Hepatocyte (in vitro differentiated cells): ENCODE measurements at regions not wholly inside any gene's neighbourhood (a gene's known extent, or its start where the extent isn't known, plus 50 kb on each side); places are given as distances from the start of the nearest gene placed in this dataset.

ENCODE experiments used
- DNase-seq: peaks from one replicate; pipeline ENCODE4 v3.0.0-alpha.2; 2016; ENCODE audit warnings: low spot score
- H2AFZ ChIP-seq: fragments of 200-600 bp; sonication (generic); 2 replicates; pipeline ENCODE4 v1.6.0; 2016; ENCODE audit warnings: antibody characterized with exemption, mild to moderate bottlenecking
- H3K27ac ChIP-seq: fragments of 200-600 bp; sonication (generic); 2 replicates; pipeline ENCODE4 v1.5.1; 2016; ENCODE audit warnings: mild to moderate bottlenecking
- H3K27me3 ChIP-seq: fragments of 200-600 bp; sonication (generic); 2 replicates; pipeline ENCODE4 v1.6.1; 2016
- H3K36me3 ChIP-seq: fragments of 200-600 bp; sonication (generic); replicated peaks from 2 replicates; pipeline ENCODE4 v1.5.1; 2016; ENCODE audit warnings: low read depth; ENCODE audit not compliant: insufficient read depth
- H3K4me1 ChIP-seq: fragments of 200-600 bp; sonication (generic); 2 replicates; pipeline ENCODE4 v1.5.1; 2016; ENCODE audit warnings: mild to moderate bottlenecking, moderate library complexity; ENCODE audit not compliant: insufficient read depth
- H3K4me2 ChIP-seq: fragments of 200-600 bp; sonication (generic); 2 replicates; pipeline ENCODE4 v1.6.0; 2016
- H3K4me3 ChIP-seq: fragments of 200-600 bp; sonication (generic); 2 replicates; pipeline ENCODE4 v1.5.1; 2016; ENCODE audit warnings: mild to moderate bottlenecking
- H3K79me2 ChIP-seq: fragments of 200-600 bp; sonication (generic); 2 replicates; pipeline ENCODE4 v1.6.0; 2017; ENCODE audit warnings: mild to moderate bottlenecking
- H3K9me2 ChIP-seq: fragments of 200-600 bp; sonication (generic); replicated peaks from 2 replicates; pipeline ENCODE4 v1.6.0; 2017; ENCODE audit warnings: mild to moderate bottlenecking; ENCODE audit not compliant: insufficient read depth
- H3K9me3 ChIP-seq: fragments of 200-600 bp; sonication (generic); 2 replicates; pipeline ENCODE4 v1.5.1; 2016; ENCODE audit warnings: low read depth, mild to moderate bottlenecking
- H4K20me1 ChIP-seq: fragments of 200-600 bp; sonication (generic); 2 replicates; pipeline ENCODE4 v1.6.0; 2016; ENCODE audit warnings: mild to moderate bottlenecking; ENCODE audit not compliant: insufficient read depth, poor library complexity, severe bottlenecking
- EZH2 ChIP-seq: fragments of 200-600 bp; sonication (generic); IDR thresholded peaks from 2 replicates; pipeline ENCODE4 v1.6.1; 2016; ENCODE audit warnings: antibody characterized with exemption, mild to moderate bottlenecking, borderline replicate concordance
- EZH2phosphoT487 ChIP-seq: fragments of 200-600 bp; sonication (generic); IDR thresholded peaks from one replicate; pipeline ENCODE4 v1.6.1; 2018; ENCODE audit warnings: antibody characterized with exemption, mild to moderate bottlenecking, low read depth, moderate library complexity; ENCODE audit not compliant: unreplicated experiment, severe bottlenecking
- WGBS: methylation state at CpG from one replicate; pipeline ENCODE4 v1.1.6; 2016; ENCODE audit warnings: low lambda C conversion rate; ENCODE audit errors: missing lambda C conversion rate; 5-methylcytosine and 5-hydroxymethylcytosine counted together
- TF ChIP-seq, protein P1 (sequence below): fragments of 200-600 bp; sonication (generic); IDR thresholded peaks from 2 replicates; pipeline ENCODE4 v1.5.1; 2016; ENCODE audit warnings: antibody characterized with exemption, mild to moderate bottlenecking; ENCODE audit not compliant: poor library complexity

DNA sequence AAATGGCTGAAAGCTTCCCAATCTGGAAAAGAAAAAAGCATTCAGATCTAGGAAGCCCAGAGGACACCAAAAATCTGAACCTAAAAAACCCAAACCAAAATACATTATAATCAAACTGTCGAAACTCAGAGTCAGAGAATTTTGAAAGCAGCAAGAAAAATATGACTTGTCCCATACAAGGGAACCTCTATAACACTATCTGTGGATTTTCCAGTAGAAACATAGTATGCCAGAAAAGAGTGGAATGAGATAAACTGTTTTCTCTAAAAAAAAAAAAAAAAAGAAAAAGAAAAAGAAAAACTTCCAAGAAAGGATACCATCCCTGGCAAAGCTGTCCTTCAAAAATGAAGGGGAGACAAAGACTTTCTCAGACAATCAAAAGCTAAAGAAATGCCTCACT lies 179.0 kb downstream of the POM121L12 start:
- Histone ChIP-seq H3K9me2 (no peaks in the 10 kb centered on the region), H4K20me1 (no peaks in the 10 kb centered on the region), H3K4me1 (peaks cover 6% of the 10 kb centered on the region), H2AFZ (no peak overlapping the region), H3K4me2 (no peak overlapping the region), H3K27ac (no peak overlapping the region), H3K36me3 (no peaks in the 10 kb centered on the region), H3K79me2 (no peaks in the 10 kb centered on the region), H3K9me3 (peaks cover 3% of the 10 kb centered on the region), H3K4me3 (no peak overlapping the region), H3K27me3 (peaks cover 5% of the 10 kb centered on the region)
- no peak for DNase-seq
- WGBS = 87% methylated on average over 1 of the region's 1 CpG
- TF ChIP-seq, protein P1, sequence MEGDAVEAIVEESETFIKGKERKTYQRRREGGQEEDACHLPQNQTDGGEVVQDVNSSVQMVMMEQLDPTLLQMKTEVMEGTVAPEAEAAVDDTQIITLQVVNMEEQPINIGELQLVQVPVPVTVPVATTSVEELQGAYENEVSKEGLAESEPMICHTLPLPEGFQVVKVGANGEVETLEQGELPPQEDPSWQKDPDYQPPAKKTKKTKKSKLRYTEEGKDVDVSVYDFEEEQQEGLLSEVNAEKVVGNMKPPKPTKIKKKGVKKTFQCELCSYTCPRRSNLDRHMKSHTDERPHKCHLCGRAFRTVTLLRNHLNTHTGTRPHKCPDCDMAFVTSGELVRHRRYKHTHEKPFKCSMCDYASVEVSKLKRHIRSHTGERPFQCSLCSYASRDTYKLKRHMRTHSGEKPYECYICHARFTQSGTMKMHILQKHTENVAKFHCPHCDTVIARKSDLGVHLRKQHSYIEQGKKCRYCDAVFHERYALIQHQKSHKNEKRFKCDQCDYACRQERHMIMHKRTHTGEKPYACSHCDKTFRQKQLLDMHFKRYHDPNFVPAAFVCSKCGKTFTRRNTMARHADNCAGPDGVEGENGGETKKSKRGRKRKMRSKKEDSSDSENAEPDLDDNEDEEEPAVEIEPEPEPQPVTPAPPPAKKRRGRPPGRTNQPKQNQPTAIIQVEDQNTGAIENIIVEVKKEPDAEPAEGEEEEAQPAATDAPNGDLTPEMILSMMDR = no peak
- no peak for TF ChIP-seq EZH2phosphoT487
- no peak for TF ChIP-seq EZH2

DNA sequence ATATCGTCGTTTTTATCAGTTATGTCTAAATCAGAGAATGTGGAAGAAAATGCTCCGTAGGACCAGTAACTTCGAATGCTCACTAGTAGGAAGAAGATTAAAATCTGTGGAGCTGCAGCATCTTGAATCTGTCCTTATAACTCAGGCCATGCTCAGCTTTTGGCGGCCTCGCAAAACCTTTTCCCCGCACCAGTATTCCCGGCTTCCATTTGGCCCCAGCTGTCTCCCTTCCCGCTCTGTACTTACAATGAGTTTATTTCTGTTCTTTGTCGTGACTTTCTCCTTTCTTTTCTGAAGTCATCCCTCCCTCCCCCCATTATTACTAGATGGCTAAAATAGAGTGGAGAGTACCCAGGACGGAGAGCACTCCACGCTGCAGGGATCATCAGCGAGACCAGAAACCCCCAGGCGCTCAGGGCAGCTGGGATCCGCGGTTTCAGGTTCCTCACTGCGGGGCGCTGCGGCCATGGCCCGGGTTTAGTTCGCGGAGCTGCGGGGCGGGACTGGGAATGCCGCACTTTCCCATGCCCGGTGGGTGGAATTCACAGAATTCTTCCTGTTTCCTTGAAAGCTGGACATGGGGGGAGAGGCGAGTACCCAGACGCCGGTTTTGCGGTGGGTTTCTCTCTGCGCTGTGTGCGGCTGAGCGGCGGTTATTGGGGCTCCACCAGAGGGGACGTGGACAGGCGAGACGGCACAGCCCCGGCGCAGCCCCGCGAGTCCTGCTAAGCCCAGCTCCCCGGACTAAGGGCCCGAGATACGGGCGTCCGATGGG lies 183.5 kb downstream of the POM121L12 start:
- Histone ChIP-seq H3K27me3 (peaks cover 15% of the 10 kb centered on the region), H3K4me2 (peak overlapping the region; percentile 94), H3K4me1 (peaks cover 6% of the 10 kb centered on the region), H3K4me3 (peak overlapping the region; percentile 87), H3K9me2 (no peaks in the 10 kb centered on the region), H3K27ac (no peak overlapping the region), H3K79me2 (no peaks in the 10 kb centered on the region), H2AFZ (peak overlapping the region; percentile 90), H4K20me1 (no peaks in the 10 kb centered on the region), H3K36me3 (no peaks in the 10 kb centered on the region), H3K9me3 (no peaks in the 10 kb centered on the region)
- TF ChIP-seq EZH2 = peak; percentile 33
- TF ChIP-seq, protein P1 = no peak
- WGBS = 9% methylated on average over 43 of the region's 46 CpGs
- peak; percentile 34 for DNase-seq

- Histone ChIP-seq H3K27me3 (no peaks in the 10 kb centered on the region), H3K4me3 (no peak overlapping the region), H4K20me1 (no peaks in the 10 kb centered on the region), H3K27ac (no peak overlapping the region), H3K4me1 (no peaks in the 10 kb centered on the region), H2AFZ (no peak overlapping the region), H3K79me2 (no peaks in the 10 kb centered on the region), H3K36me3 (no peaks in the 10 kb centered on the region), H3K9me3 (no peaks in the 10 kb centered on the region), H3K4me2 (no peak overlapping the region), H3K9me2 (no peaks in the 10 kb centered on the region)
- no peak for DNase-seq
- no peak for TF ChIP-seq EZH2phosphoT487
- TF ChIP-seq, protein P1 = no peak
- 79% methylated on average over 4 of the region's 4 CpGs for WGBS
Measured at GRCh38 chr7:53229202-53229601, 193.8 kb downstream of the POM121L12 start.
